C4-2B (cell line): ENCODE measurements at regions not wholly inside any gene's neighbourhood (a gene's known extent, or its start where the extent isn't known, plus 50 kb on each side); places are given as distances from the start of the nearest gene placed in this dataset.

ENCODE experiments used
- CTCF ChIP-seq: fragments of 450-650 bp; conservative IDR thresholded peaks from 2 replicates; pipeline ENCODE4 v1.5.1; 2017; ENCODE audit warnings: mild to moderate bottlenecking
- ZFX ChIP-seq: fragments of 450-650 bp; IDR thresholded peaks from 2 replicates; pipeline ENCODE4 v1.6.1; 2017

GRCh38 chr11:70506986-70507385, 108.7 kb downstream of the CTTN start:
- TF ChIP-seq CTCF (no peak), ZFX (no peak)
